Lower leg skin (tissue), 3 donors: ENCODE measurements at regions not wholly inside any gene's neighbourhood (a gene's known extent, or its start where the extent isn't known, plus 50 kb on each side); places are given as distances from the start of the nearest gene placed in this dataset.

Source experiments
- POLR2A ChIP-seq, 2 donors: fragments of 450-650 bp; IDR thresholded peaks; one replicate each; pipeline ENCODE4 v1.6.1; 2016 to 2017; ENCODE audit warnings: antibody characterized with exemption in 2 of 2, mild to moderate bottlenecking in 1 of 2, moderate library complexity in 1 of 2
- TF ChIP-seq, protein P1 (sequence below), 3 donors: fragments of 450-650 bp; IDR thresholded peaks; one replicate each; pipeline ENCODE4 v1.5.1; 2016; ENCODE audit warnings: antibody characterized with exemption in 3 of 3, mild to moderate bottlenecking in 3 of 3, moderate library complexity in 2 of 3

DNA sequence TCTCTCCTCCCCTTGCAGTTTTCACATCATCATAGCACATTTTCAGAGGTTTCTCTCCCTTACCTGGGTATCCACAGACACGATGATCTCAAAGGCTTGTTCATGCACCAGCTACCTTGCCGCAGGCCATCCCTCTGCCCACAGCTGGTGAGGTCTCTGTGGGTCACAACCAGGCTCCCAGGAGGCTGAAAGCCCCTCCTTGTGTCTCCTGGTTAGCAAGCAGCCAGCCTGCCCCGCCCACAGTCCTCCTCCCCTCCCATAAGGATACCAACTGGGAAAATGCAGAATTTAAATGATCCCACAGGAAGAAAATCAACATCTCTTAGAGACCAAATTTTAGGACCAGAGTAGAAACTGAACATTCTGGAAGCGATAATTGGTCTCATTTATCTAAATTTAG is 213.5 kb upstream of the PPP2R3A start:
- TF ChIP-seq POLR2A (IDR thresholded peaks at IDR 0.05) = no peak
- TF ChIP-seq, protein P1, sequence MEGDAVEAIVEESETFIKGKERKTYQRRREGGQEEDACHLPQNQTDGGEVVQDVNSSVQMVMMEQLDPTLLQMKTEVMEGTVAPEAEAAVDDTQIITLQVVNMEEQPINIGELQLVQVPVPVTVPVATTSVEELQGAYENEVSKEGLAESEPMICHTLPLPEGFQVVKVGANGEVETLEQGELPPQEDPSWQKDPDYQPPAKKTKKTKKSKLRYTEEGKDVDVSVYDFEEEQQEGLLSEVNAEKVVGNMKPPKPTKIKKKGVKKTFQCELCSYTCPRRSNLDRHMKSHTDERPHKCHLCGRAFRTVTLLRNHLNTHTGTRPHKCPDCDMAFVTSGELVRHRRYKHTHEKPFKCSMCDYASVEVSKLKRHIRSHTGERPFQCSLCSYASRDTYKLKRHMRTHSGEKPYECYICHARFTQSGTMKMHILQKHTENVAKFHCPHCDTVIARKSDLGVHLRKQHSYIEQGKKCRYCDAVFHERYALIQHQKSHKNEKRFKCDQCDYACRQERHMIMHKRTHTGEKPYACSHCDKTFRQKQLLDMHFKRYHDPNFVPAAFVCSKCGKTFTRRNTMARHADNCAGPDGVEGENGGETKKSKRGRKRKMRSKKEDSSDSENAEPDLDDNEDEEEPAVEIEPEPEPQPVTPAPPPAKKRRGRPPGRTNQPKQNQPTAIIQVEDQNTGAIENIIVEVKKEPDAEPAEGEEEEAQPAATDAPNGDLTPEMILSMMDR (IDR thresholded peaks at IDR 0.05) = no peak
